ENCODE measurements at regions not wholly inside any gene's neighbourhood (a gene's known extent, or its start where the extent isn't known, plus 50 kb on each side); places are given as distances from the start of the nearest gene placed in this dataset.

GRCh38 chr6:40728643-40729042, 141.5 kb upstream of the LRFN2 start:
- FAIRE-seq = no peak
- no peak overlapping the region for H2AFZ ChIP-seq (ENCODE audit: low read length)
- no peak overlapping the region for H3K27ac ChIP-seq (ENCODE audit: extremely low read length, insufficient read depth, low read length)
- H3K9ac ChIP-seq (ENCODE audit: insufficient read depth, low read depth, low read length) = no peak overlapping the region
- H3K4me1 ChIP-seq (ENCODE audit: insufficient read depth, low read length) = no peaks in the 10 kb centered on the region
- intact Hi-C loops (cut with micrococcal nuclease; ENCODE audit: unreplicated experiment) (no loop called here), in situ Hi-C loops (cut with HindIII; ENCODE audit: extremely low pct_ligation_motif_present, low pct_unique_long_range_greater_than_20kb) (no loop called here)
- ChIA-PET POLR2A (no interaction called here), CTCF (ENCODE audit: low intra/inter-chr PET ratio, low total read pairs) (no interaction called here)
- no peaks in the 10 kb centered on the region for H3K9me3 ChIP-seq (ENCODE audit: low read length)
- DNase-seq (ENCODE audit: low spot score) = no peak
- 27% methylated on average over 3 of the region's 3 CpGs for WGBS (ENCODE audit: low lambda C conversion rate)
- TF ChIP-seq PAWR (CRISPR knock-in tag; IDR thresholded peaks at IDR 0.05; ENCODE audit: borderline replicate concordance) = no peak
- no peak for TF ChIP-seq DRAP1 (CRISPR knock-in tag; IDR thresholded peaks at IDR 0.05)
- TF ChIP-seq ZNF44 (CRISPR knock-in tag; IDR thresholded peaks at IDR 0.05) = no peak
- no peak for TF ChIP-seq PCBP1 (IDR thresholded peaks at IDR 0.05; ENCODE audit: borderline replicate concordance, low read depth, low read length)
- TF ChIP-seq HHEX (CRISPR knock-in tag; IDR thresholded peaks at IDR 0.05) = no peak
- TF ChIP-seq MZF1 (CRISPR knock-in tag; IDR thresholded peaks at IDR 0.05; ENCODE audit: borderline replicate concordance) = no peak
- no peak for TF ChIP-seq TFAP4 (IDR thresholded peaks at IDR 0.05; ENCODE audit: borderline replicate concordance, low read depth)
- no peak for TF ChIP-seq AGO2 (optimal IDR thresholded peaks at IDR 0.05; ENCODE audit: low read depth, low read length)
- no peak for TF ChIP-seq TIGD3 (CRISPR knock-in tag; IDR thresholded peaks at IDR 0.05; ENCODE audit: borderline replicate concordance)
- no peak for TF ChIP-seq MIXL1 (CRISPR knock-in tag; IDR thresholded peaks at IDR 0.05)
- TF ChIP-seq ZMAT5 (CRISPR knock-in tag; IDR thresholded peaks at IDR 0.05; ENCODE audit: borderline replicate concordance, low read depth) = no peak
- TF ChIP-seq PRDM4 (CRISPR knock-in tag; IDR thresholded peaks at IDR 0.05; ENCODE audit: borderline replicate concordance) = no peak
- H3K27me3 ChIP-seq (ENCODE audit: control insufficient read depth in 1 of 2, insufficient read depth in 2 of 2, low read length in 2 of 2) = 0 out of 5 replicates have a peak, but pooled peaks cover 0 to 11% of the 10 kb centered on the region in 2 experiments
- ATAC-seq = no peak
- no peaks in the 10 kb centered on the region for H3K79me2 ChIP-seq (ENCODE audit: insufficient read depth, low read length)
- H4K20me1 ChIP-seq (ENCODE audit: insufficient read depth, low read length) = no peaks in the 10 kb centered on the region
- no TSS peak for BruUV-seq (replicated peaks)
- H3K36me3 ChIP-seq (replicated peaks in 1 of 2; ENCODE audit: control insufficient read depth in 1 of 2, insufficient read depth in 2 of 2, low read length in 2 of 2) = no peaks in the 10 kb centered on the region
- no peak overlapping the region for H3K4me2 ChIP-seq (ENCODE audit: low read depth, low read length)
- H3K4me3 ChIP-seq (replicated peaks in 1 of 3; ENCODE audit: insufficient read depth in 1 of 3, low read depth in 2 of 3, low read length in 3 of 3) = no peak overlapping the region
